Nephron (organoid): ENCODE measurements at regions not wholly inside any gene's neighbourhood (a gene's known extent, or its start where the extent isn't known, plus 50 kb on each side); places are given as distances from the start of the nearest gene placed in this dataset.
A peak's percentile ranks its signal among the peaks of the same experiment; 100 is the strongest.

Experiments
- H3K27ac Mint-ChIP-seq, 3 experiments: 2 replicates each; pipeline ENCODE4 v1.8.0; 2020; ENCODE audit warnings: mixed read lengths in 3 of 3, mild to moderate bottlenecking in 2 of 3, moderate library complexity in 1 of 3
- H3K27me3 Mint-ChIP-seq: 2 replicates; pipeline ENCODE4 v1.8.0; 2021; ENCODE audit warnings: low read depth, mild to moderate bottlenecking, moderate library complexity, mixed read lengths
- H3K36me3 Mint-ChIP-seq: 2 replicates; pipeline ENCODE4 v1.8.0; 2020; ENCODE audit warnings: low read depth, mixed read lengths
- H3K4me1 Mint-ChIP-seq: 2 replicates; pipeline ENCODE4 v1.8.0; 2020; ENCODE audit warnings: mixed read lengths
- H3K4me3 Mint-ChIP-seq, 3 experiments: 2 replicates each; pipeline ENCODE4 v1.8.0; 2020; ENCODE audit warnings: mild to moderate bottlenecking in 3 of 3, mixed read lengths in 3 of 3, moderate library complexity in 2 of 3
- H3K9me3 Mint-ChIP-seq: 2 replicates; pipeline ENCODE4 v1.8.0; 2020; ENCODE audit warnings: mixed read lengths
- CTCF ChIP-seq, 3 experiments: fragments of 200-600 bp; sonication (generic); IDR thresholded peaks; one replicate each; pipeline ENCODE4 v1.5.0; 2021; ENCODE audit warnings: antibody characterized with exemption in 3 of 3; ENCODE audit not compliant: unreplicated experiment in 3 of 3

- TF ChIP-seq CTCF (IDR thresholded peaks at IDR 0.05; ENCODE audit: unreplicated experiment in 3 of 3), result no peak
- Mint-ChIP-seq H3K9me3 (no peaks in the 10 kb centered on the region), H3K27me3 (no peaks in the 10 kb centered on the region), H3K36me3 (no peaks in the 10 kb centered on the region), H3K4me3 (no peak overlapping the region), H3K4me1 (peaks cover 6% of the 10 kb centered on the region), H3K27ac (peak overlapping the region in 1 of 3 experiments; percentile 26)
Measured at GRCh38 chr7:108845951-108846350, 276.3 kb downstream of the DNAJB9 start.

GRCh38 chr7:108846471-108846870 lies 276.8 kb downstream of the DNAJB9 start:
- H3K4me3 Mint-ChIP-seq, result no peak overlapping the region
- no peaks in the 10 kb centered on the region for H3K9me3 Mint-ChIP-seq
- peak overlapping the region in 1 of 3 experiments; percentile 26 for H3K27ac Mint-ChIP-seq
- no peak for TF ChIP-seq CTCF (IDR thresholded peaks at IDR 0.05; ENCODE audit: unreplicated experiment in 3 of 3)
- H3K4me1 Mint-ChIP-seq, result peaks cover 6% of the 10 kb centered on the region
- no peaks in the 10 kb centered on the region for H3K36me3 Mint-ChIP-seq
- no peaks in the 10 kb centered on the region for H3K27me3 Mint-ChIP-seq

- Mint-ChIP-seq H3K36me3 (no peaks in the 10 kb centered on the region), H3K4me3 (no peak overlapping the region), H3K9me3 (no peaks in the 10 kb centered on the region), H3K27ac (no peak overlapping the region), H3K27me3 (no peaks in the 10 kb centered on the region), H3K4me1 (peaks cover 6% of the 10 kb centered on the region)
- TF ChIP-seq CTCF (IDR thresholded peaks at IDR 0.05; ENCODE audit: unreplicated experiment in 3 of 3), result no peak
Measured at GRCh38 chr7:108848486-108848885, 278.8 kb downstream of the DNAJB9 start.

GRCh38 chr7:108860615-108861014 lies 290.9 kb downstream of the DNAJB9 start:
- Mint-ChIP-seq H3K4me1 (peaks cover 6% of the 10 kb centered on the region), H3K36me3 (no peaks in the 10 kb centered on the region)
- TF ChIP-seq CTCF (IDR thresholded peaks at IDR 0.05; ENCODE audit: unreplicated experiment in 3 of 3), result no peak

GRCh38 chr7:108861071-108861470 lies 291.4 kb downstream of the DNAJB9 start:
- TF ChIP-seq CTCF (IDR thresholded peaks at IDR 0.05; ENCODE audit: unreplicated experiment in 3 of 3), result no peak
- no peaks in the 10 kb centered on the region for H3K27me3 Mint-ChIP-seq
- H3K27ac Mint-ChIP-seq, result no peak overlapping the region
- H3K4me1 Mint-ChIP-seq, result peaks cover 6% of the 10 kb centered on the region
- H3K36me3 Mint-ChIP-seq, result no peaks in the 10 kb centered on the region
- H3K4me3 Mint-ChIP-seq, result no peak overlapping the region
- H3K9me3 Mint-ChIP-seq, result peaks cover 3% of the 10 kb centered on the region

More at GRCh38 chr7:108860615-108861014, 290.9 kb downstream of the DNAJB9 start:
- no peaks in the 10 kb centered on the region for H3K27me3 Mint-ChIP-seq
- H3K27ac Mint-ChIP-seq, result no peak overlapping the region
- no peak overlapping the region for H3K4me3 Mint-ChIP-seq
- H3K9me3 Mint-ChIP-seq, result peaks cover 3% of the 10 kb centered on the region

GRCh38 chr7:108863227-108863848 lies 293.7 kb downstream of the DNAJB9 start:
- no peaks in the 10 kb centered on the region for H3K36me3 Mint-ChIP-seq
- H3K4me3 Mint-ChIP-seq, result no peak overlapping the region
- no peak for TF ChIP-seq CTCF (IDR thresholded peaks at IDR 0.05; ENCODE audit: unreplicated experiment in 3 of 3)
- no peak overlapping the region for H3K27ac Mint-ChIP-seq
- no peaks in the 10 kb centered on the region for H3K27me3 Mint-ChIP-seq
- H3K4me1 Mint-ChIP-seq, result peaks cover 6% of the 10 kb centered on the region
- H3K9me3 Mint-ChIP-seq, result peaks cover 3% of the 10 kb centered on the region
